ENCODE measurements at regions not wholly inside any gene's neighbourhood (a gene's known extent, or its start where the extent isn't known, plus 50 kb on each side); places are given as distances from the start of the nearest gene placed in this dataset.

DNA sequence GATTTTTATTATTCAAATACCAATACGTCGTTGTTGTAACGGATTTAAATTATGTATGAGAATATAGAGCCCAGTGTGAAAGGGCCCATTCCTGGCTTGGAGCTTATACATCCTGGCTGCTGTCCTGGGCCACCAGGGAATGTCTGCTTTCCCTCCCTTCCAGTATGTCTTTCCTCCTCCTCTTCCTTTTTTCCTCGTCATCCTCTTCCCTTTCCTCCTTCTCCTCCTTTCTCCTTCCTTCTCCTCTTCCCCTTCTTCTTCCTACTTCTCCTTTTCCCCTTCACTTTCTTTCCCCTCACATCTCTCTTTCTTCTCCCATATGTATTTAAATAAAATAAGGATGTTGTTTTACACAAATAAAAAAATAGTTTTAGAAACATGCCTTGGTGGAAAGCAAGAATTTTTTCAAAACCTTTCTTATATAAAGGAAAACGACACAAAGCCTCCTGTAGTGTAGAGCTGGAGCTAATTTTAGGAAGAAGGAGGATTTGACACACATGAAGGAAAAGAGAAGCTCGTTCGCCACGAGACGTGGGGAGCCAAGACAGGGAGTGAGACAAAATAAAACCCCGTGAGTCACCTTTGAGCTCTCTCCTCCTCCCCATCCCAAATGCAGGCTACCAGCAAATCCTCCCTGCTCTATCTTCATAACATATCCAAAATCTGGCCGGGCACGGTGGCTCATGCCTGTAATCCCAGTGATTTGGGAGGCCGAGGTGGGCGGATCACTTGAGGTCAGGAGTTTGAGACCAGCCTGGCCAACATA, 301.1 kb upstream of the LYZL1 start:
- no peak for TF ChIP-seq POLR2A (IDR thresholded peaks at IDR 0.05)
- TF ChIP-seq CTCF (IDR thresholded peaks at IDR 0.05), result no peak
- TF ChIP-seq EP300 (IDR thresholded peaks at IDR 0.05), result no peak

All from stomach (tissue), 4 donors.